ENCODE measurements at regions not wholly inside any gene's neighbourhood (a gene's known extent, or its start where the extent isn't known, plus 50 kb on each side); places are given as distances from the start of the nearest gene placed in this dataset.

DNA sequence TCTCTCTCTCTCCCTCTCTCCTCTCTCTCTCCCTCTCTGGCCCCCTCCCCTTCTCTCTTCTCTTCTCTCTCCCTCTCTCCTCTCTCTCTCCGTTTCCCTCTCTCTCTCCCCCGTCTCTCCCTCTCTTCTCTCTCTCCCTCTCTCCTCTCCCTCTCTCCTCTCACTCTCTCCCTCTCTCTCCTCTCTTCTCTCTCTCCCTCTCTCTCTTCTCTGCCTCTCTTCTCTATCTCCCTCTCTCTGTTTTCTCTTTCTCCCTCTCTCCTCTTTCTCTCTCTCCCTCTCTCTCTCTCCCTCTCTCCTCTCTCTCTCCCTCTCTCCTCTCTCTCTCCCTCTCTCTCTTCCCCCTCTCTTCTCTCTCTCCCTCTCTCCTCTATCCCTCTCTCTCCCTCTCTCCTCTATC lies 98.3 kb upstream of the FGF3 start:
- no peak overlapping the region for H3K27ac Mint-ChIP-seq (ENCODE audit: unreplicated experiment)
- H3K36me3 Mint-ChIP-seq (ENCODE audit: low read depth, unreplicated experiment): no peaks in the 10 kb centered on the region
- H3K27me3 Mint-ChIP-seq (ENCODE audit: low read depth, unreplicated experiment): peaks cover 37% of the 10 kb centered on the region
- no peak for TF ChIP-seq EZH2 (IDR thresholded peaks at IDR 0.05; ENCODE audit: insufficient read depth, low read length)
- TF ChIP-seq, protein P1, sequence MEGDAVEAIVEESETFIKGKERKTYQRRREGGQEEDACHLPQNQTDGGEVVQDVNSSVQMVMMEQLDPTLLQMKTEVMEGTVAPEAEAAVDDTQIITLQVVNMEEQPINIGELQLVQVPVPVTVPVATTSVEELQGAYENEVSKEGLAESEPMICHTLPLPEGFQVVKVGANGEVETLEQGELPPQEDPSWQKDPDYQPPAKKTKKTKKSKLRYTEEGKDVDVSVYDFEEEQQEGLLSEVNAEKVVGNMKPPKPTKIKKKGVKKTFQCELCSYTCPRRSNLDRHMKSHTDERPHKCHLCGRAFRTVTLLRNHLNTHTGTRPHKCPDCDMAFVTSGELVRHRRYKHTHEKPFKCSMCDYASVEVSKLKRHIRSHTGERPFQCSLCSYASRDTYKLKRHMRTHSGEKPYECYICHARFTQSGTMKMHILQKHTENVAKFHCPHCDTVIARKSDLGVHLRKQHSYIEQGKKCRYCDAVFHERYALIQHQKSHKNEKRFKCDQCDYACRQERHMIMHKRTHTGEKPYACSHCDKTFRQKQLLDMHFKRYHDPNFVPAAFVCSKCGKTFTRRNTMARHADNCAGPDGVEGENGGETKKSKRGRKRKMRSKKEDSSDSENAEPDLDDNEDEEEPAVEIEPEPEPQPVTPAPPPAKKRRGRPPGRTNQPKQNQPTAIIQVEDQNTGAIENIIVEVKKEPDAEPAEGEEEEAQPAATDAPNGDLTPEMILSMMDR (IDR thresholded peaks at IDR 0.05; ENCODE audit: insufficient read depth, low read depth, low read length): no peak
- no peak for FAIRE-seq
- DNase-seq (ENCODE audit: low read depth): no peak
- Histone ChIP-seq H3K36me3 (ENCODE audit: insufficient read depth, low read length) (no peaks in the 10 kb centered on the region), H3K79me2 (ENCODE audit: insufficient read depth, low read length) (no peaks in the 10 kb centered on the region), H3K4me2 (ENCODE audit: low read length) (no peak overlapping the region), H2AFZ (ENCODE audit: low read depth, low read length) (no peak overlapping the region), H3K9ac (ENCODE audit: low read length) (no peak overlapping the region), H3K27ac (ENCODE audit: low read depth, low read length) (no peak overlapping the region), H3K9me3 (ENCODE audit: insufficient read depth, low read depth, low read length) (peaks cover 3% of the 10 kb centered on the region), H3K27me3 (ENCODE audit: insufficient read depth, low read length) (no peaks in the 10 kb centered on the region), H3K4me1 (ENCODE audit: insufficient read depth, low read length) (peaks cover 18% of the 10 kb centered on the region), H3K4me3 (ENCODE audit: insufficient read depth, low read depth, low read length) (no peak overlapping the region), H4K20me1 (ENCODE audit: insufficient read depth, low read length) (no peaks in the 10 kb centered on the region)
- H3K9me3 Mint-ChIP-seq (ENCODE audit: unreplicated experiment): no peaks in the 10 kb centered on the region
- H3K4me1 Mint-ChIP-seq (ENCODE audit: low read depth, unreplicated experiment): no peaks in the 10 kb centered on the region
- no peak overlapping the region for H3K4me3 Mint-ChIP-seq (ENCODE audit: unreplicated experiment)

DNA sequence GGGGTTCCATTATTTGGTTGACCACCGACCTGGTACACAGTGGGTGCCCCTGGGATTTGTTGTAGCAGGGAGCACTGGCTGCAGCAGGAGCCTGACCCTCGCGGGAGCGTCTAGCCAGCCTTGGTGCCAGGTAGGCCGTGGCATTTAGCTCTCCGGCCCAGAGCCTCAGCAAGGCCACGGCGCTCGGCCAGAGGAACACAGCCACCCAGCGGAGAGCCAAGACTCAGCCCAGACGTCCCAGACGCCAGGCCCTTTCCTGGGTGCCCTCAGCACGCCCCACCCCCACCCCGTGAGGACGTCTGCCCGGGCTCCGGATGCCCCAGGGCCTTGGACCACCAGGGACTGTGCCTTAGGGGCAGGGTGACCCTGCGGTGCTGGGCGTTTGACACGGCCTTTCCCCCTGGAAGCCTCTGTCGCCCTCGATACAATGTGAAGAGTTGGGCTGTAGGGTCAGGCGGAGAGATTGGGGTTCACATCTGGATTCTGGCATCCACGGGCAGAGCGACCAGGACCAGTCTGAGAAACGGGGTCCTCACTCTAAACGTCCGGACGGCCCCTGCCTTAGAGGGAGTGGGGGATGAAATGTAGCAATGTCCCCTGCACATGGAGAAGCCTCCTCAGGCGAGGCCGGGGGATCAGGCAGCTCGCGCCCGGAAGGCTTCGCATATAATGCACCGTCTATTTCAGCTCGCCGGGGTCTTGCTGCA lies 99.2 kb upstream of the FGF3 start:
- no peaks in the 10 kb centered on the region for H3K36me3 Mint-ChIP-seq (ENCODE audit: low read depth, unreplicated experiment)

More for the DNA sequence above, 99.2 kb upstream of the FGF3 start:
- no peak for DNase-seq (ENCODE audit: low read depth)
- Histone ChIP-seq H3K9ac (ENCODE audit: low read length) (no peak overlapping the region), H2AFZ (ENCODE audit: low read depth, low read length) (no peak overlapping the region), H4K20me1 (ENCODE audit: insufficient read depth, low read length) (no peaks in the 10 kb centered on the region), H3K4me1 (ENCODE audit: insufficient read depth, low read length) (peaks cover 18% of the 10 kb centered on the region), H3K27me3 (ENCODE audit: insufficient read depth, low read length) (no peaks in the 10 kb centered on the region), H3K4me3 (ENCODE audit: insufficient read depth, low read depth, low read length) (no peak overlapping the region), H3K79me2 (ENCODE audit: insufficient read depth, low read length) (no peaks in the 10 kb centered on the region), H3K36me3 (ENCODE audit: insufficient read depth, low read length) (no peaks in the 10 kb centered on the region), H3K27ac (ENCODE audit: low read depth, low read length) (no peak overlapping the region), H3K9me3 (ENCODE audit: insufficient read depth, low read depth, low read length) (peaks cover 3% of the 10 kb centered on the region), H3K4me2 (ENCODE audit: low read length) (peak overlapping the region; percentile 67)
- Mint-ChIP-seq H3K4me3 (ENCODE audit: unreplicated experiment) (no peak overlapping the region), H3K27me3 (ENCODE audit: low read depth, unreplicated experiment) (peaks cover 46% of the 10 kb centered on the region), H3K9me3 (ENCODE audit: unreplicated experiment) (no peaks in the 10 kb centered on the region), H3K27ac (ENCODE audit: unreplicated experiment) (no peak overlapping the region), H3K4me1 (ENCODE audit: low read depth, unreplicated experiment) (no peaks in the 10 kb centered on the region)
- TF ChIP-seq EZH2 (IDR thresholded peaks at IDR 0.05; ENCODE audit: insufficient read depth, low read length): no peak
- TF ChIP-seq, protein P1 (IDR thresholded peaks at IDR 0.05; ENCODE audit: insufficient read depth, low read depth, low read length): no peak
- FAIRE-seq: no peak
